ENCODE measurements at regions not wholly inside any gene's neighbourhood (a gene's known extent, or its start where the extent isn't known, plus 50 kb on each side); places are given as distances from the start of the nearest gene placed in this dataset.

GRCh38 chr7:47102331-47102841, 479.5 kb downstream of the TNS3 start:
- CTCF ChIA-PET = interaction anchor here (0.9 to 1.9 kb wide), 3 partner anchors 8 to 1185 kb away, joined by 4 to 10 read pairs (median 5); no protein-coding TSS in a partner anchor
- TF ChIP-seq CTCF (IDR thresholded peaks at IDR 0.05; ENCODE audit: low read depth, low read length) = no peak
- DNase-seq (ENCODE audit: low read depth, low spot score) = no peak
- no peak overlapping the region for H3K27ac ChIP-seq (ENCODE audit: low read depth, low read length)
- no peak overlapping the region for H3K4me3 ChIP-seq (ENCODE audit: low read depth, low read length)
- H3K9me3 ChIP-seq (ENCODE audit: control insufficient read depth, insufficient read depth, low read length) = no peaks in the 10 kb centered on the region
- no peaks in the 10 kb centered on the region for H3K27me3 ChIP-seq (ENCODE audit: control insufficient read depth, insufficient read depth, low read length)
- POLR2A ChIA-PET = no interaction called here

DNA sequence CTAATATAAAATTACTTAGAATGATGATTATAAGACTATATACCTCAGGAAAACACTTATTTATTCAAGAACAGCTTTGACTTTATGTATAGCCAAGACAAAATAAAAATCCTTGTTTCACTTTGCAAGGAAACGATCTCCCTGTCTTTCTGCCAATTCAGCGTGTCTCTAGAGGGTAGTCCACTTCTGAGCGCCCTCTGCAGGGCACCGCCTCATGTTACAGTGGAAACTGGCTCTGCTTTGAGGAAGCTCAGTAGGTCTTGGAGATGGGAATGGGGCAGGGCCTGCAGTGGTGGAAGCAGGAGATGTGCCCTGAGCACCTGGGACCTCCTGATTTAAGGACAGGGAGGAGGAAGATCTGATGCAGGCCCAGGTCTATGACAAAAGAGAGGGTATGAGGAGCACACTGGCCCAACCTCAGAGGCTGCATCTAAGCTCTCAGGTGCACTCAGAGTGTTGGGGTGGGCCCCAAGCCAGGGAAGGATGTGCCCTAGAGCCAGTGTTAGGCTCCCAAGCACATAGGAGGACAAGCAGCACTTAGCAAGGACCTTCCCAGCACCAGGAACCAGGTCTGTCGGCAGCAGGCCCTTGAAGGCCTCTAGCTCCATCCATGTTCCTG, 481.0 kb downstream of the TNS3 start:
- H3K9me3 ChIP-seq (ENCODE audit: control insufficient read depth, insufficient read depth, low read length) = no peaks in the 10 kb centered on the region
- POLR2A ChIA-PET = no interaction called here
- H3K27me3 ChIP-seq (ENCODE audit: control insufficient read depth, insufficient read depth, low read length) = no peaks in the 10 kb centered on the region
- TF ChIP-seq CTCF (IDR thresholded peaks at IDR 0.05; ENCODE audit: low read depth, low read length) = peak; percentile 66
- no peak overlapping the region for H3K27ac ChIP-seq (ENCODE audit: low read depth, low read length)
- CTCF ChIA-PET = interaction anchor here (0.6 to 1.9 kb wide), 21 partner anchors 9 to 1210 kb away, joined by 3 to 10 read pairs (median 3); no protein-coding TSS in a partner anchor
- H3K4me3 ChIP-seq (ENCODE audit: low read depth, low read length) = no peak overlapping the region
- no peak for DNase-seq (ENCODE audit: low read depth, low spot score)

GRCh38 chr7:47100148-47100816, 481.6 kb downstream of the TNS3 start:
- H3K9me3 ChIP-seq (ENCODE audit: control insufficient read depth, insufficient read depth, low read length) = no peaks in the 10 kb centered on the region
- H3K27me3 ChIP-seq (ENCODE audit: control insufficient read depth, insufficient read depth, low read length) = no peaks in the 10 kb centered on the region
- CTCF ChIA-PET = interaction anchor here (0.6 to 1.9 kb wide), 17 partner anchors 8 to 1187 kb away, joined by 3 to 10 read pairs (median 4); no protein-coding TSS in a partner anchor
- H3K4me3 ChIP-seq (ENCODE audit: low read depth, low read length) = no peak overlapping the region
- no peak for DNase-seq (ENCODE audit: low read depth, low spot score)
- POLR2A ChIA-PET = no interaction called here
- no peak overlapping the region for H3K27ac ChIP-seq (ENCODE audit: low read depth, low read length)
- TF ChIP-seq CTCF (IDR thresholded peaks at IDR 0.05; ENCODE audit: low read depth, low read length) = no peak

GRCh38 chr7:47097431-47097830, 484.5 kb downstream of the TNS3 start:
- no peak overlapping the region for H3K27ac ChIP-seq (ENCODE audit: low read depth, low read length)
- H3K9me3 ChIP-seq (ENCODE audit: control insufficient read depth, insufficient read depth, low read length) = no peaks in the 10 kb centered on the region
- no peak for TF ChIP-seq CTCF (IDR thresholded peaks at IDR 0.05; ENCODE audit: low read depth, low read length)
- POLR2A ChIA-PET = no interaction called here
- CTCF ChIA-PET = no interaction called here
- no peak overlapping the region for H3K4me3 ChIP-seq (ENCODE audit: low read depth, low read length)
- H3K27me3 ChIP-seq (ENCODE audit: control insufficient read depth, insufficient read depth, low read length) = no peaks in the 10 kb centered on the region
- DNase-seq (ENCODE audit: low read depth, low spot score) = no peak

GRCh38 chr7:47095946-47096345, 486.0 kb downstream of the TNS3 start:
- POLR2A ChIA-PET = no interaction called here
- Histone ChIP-seq H3K4me3 (ENCODE audit: low read depth, low read length) (no peak overlapping the region), H3K27me3 (ENCODE audit: control insufficient read depth, insufficient read depth, low read length) (no peaks in the 10 kb centered on the region), H3K27ac (ENCODE audit: low read depth, low read length) (no peak overlapping the region), H3K9me3 (ENCODE audit: control insufficient read depth, insufficient read depth, low read length) (no peaks in the 10 kb centered on the region)
- CTCF ChIA-PET = no interaction called here
- TF ChIP-seq CTCF (IDR thresholded peaks at IDR 0.05; ENCODE audit: low read depth, low read length) = no peak
- DNase-seq (ENCODE audit: low read depth, low spot score) = no peak
